HCT116 (cell line): ENCODE measurements at regions not wholly inside any gene's neighbourhood (a gene's known extent, or its start where the extent isn't known, plus 50 kb on each side); places are given as distances from the start of the nearest gene placed in this dataset.

Source experiments
- ATAC-seq: fragments of 200-7000 bp; cut with Tn5 transposase; 2 replicates; pipeline ENCODE4 v1.9.1; 2020; ENCODE audit warnings: mild to moderate bottlenecking, moderate library complexity
- BruUV-seq: library from RNA; stranded (reverse); fragments of 400-500 nt; replicated peaks from 2 replicates; lab custom pipeline; 2021; lab: Mats Ljungman, UMichigan
- CTCF ChIA-PET: fragments of 300-600 bp; sonication (Branson Sonifier 250); formaldehyde crosslinking; loops from one replicate; lab custom pipeline; 2021; ENCODE audit warnings: antibody characterized with exemption; lab: Charles Lee
- POLR2A ChIA-PET: fragments of 300-600, 350-600 bp; sonication (Branson Sonifier 250); formaldehyde crosslinking; loops from one replicate; lab custom pipeline; 2021; ENCODE audit warnings: antibody characterized with exemption; lab: Charles Lee
- RAD21 ChIA-PET, 2 experiments: fragments of 300-600 bp; sonication (Branson Sonifier 250); formaldehyde crosslinking; loops; one replicate each; lab custom pipeline; 2023; ENCODE audit warnings: low total read pairs in 2 of 2; ENCODE audit not compliant: uncharacterized antibody in 2 of 2, unreplicated experiment in 2 of 2, low non-redundant PET in 1 of 2; lab: Charles Lee
- DNase-seq: peaks from one replicate; pipeline ENCODE4 v3.0.0-alpha.2; 2010; ENCODE audit warnings: low read depth, low spot score
- H2AFZ ChIP-seq: fragments of 200-600 bp; shearing (Covaris generic), sonication (generic); 2 replicates; pipeline ENCODE4 v1.6.1; 2017; ENCODE audit warnings: low read depth, mixed run types, mixed read lengths, antibody characterized with exemption, low read length; ENCODE audit not compliant: poor library complexity, severe bottlenecking
- H3K27ac ChIP-seq: 2 replicates; pipeline ENCODE4 v1.5.1; 2012; ENCODE audit warnings: low read depth, low read length
- H3K27me3 ChIP-seq: fragments of 200-600 bp; sonication (generic); 2 replicates; pipeline ENCODE4 v1.6.1; 2016; ENCODE audit warnings: mixed run types, low read length, mixed read lengths; ENCODE audit not compliant: insufficient read depth
- H3K36me3 ChIP-seq, 2 experiments: fragments of 200-500 bp in 1 of 2; fragments of 200-600 bp in 1 of 2; sonication (Bioruptor generic) in 1 of 2; sonication (generic) in 1 of 2; 2 replicates each; pipeline versions ENCODE4 v1.5.1 to v1.6.1; 2014 to 2016; ENCODE audit warnings: low read length in 2 of 2, inconsistent platforms in 1 of 2, mixed read lengths in 1 of 2, mixed run types in 1 of 2; ENCODE audit not compliant: insufficient read depth in 2 of 2, control insufficient read depth in 1 of 2
- H3K4me1 ChIP-seq, 2 experiments: fragments of 200-600 bp in 1 of 2; sonication (generic) in 1 of 2; 2 replicates each; pipeline versions ENCODE4 v1.5.1 to v1.6.1; 2012 to 2017; ENCODE audit warnings: low read length in 2 of 2, inconsistent platforms in 1 of 2, mild to moderate bottlenecking in 1 of 2, mixed read lengths in 1 of 2, mixed run types in 1 of 2, moderate library complexity in 1 of 2; ENCODE audit not compliant: insufficient read depth in 2 of 2, control insufficient read depth in 1 of 2
- H3K4me2 ChIP-seq: fragments of 200-600 bp; sonication (generic); 2 replicates; pipeline ENCODE4 v1.6.1; 2017; ENCODE audit warnings: mixed run types, low read length, mixed read lengths
- H3K4me3 ChIP-seq, 2 experiments: fragments of 200-600 bp in 1 of 2; sonication (generic) in 1 of 2; replicated peaks in 1 of 2; 2 replicates each; pipeline ENCODE4 v1.5.1; 2011 to 2016; ENCODE audit warnings: low read length in 2 of 2, control low read depth in 1 of 2, low read depth in 1 of 2, mild to moderate bottlenecking in 1 of 2, mixed read lengths in 1 of 2, mixed run types in 1 of 2
- H3K79me2 ChIP-seq: fragments of 200-600 bp; sonication (generic); 2 replicates; pipeline ENCODE4 v1.6.1; 2017; ENCODE audit warnings: mild to moderate bottlenecking, mixed run types, low read length, moderate library complexity, mixed read lengths; ENCODE audit not compliant: insufficient read depth
- H3K9ac ChIP-seq: fragments of 200-600 bp; sonication (generic); 2 replicates; pipeline ENCODE4 v1.6.1; 2016; ENCODE audit warnings: low read length, mixed read lengths
- H3K9me2 ChIP-seq: fragments of 200-600 bp; sonication (generic), shearing (Covaris generic); 2 replicates; pipeline ENCODE4 v1.6.1; 2017; ENCODE audit warnings: mixed run types, mild to moderate bottlenecking, moderate library complexity; ENCODE audit not compliant: insufficient read depth
- H3K9me3 ChIP-seq, 2 experiments: fragments of 200-500 bp in 1 of 2; fragments of 200-600 bp in 1 of 2; sonication (Bioruptor generic) in 1 of 2; sonication (generic) in 1 of 2; 2 replicates each; pipeline ENCODE4 v1.6.1; 2014 to 2017; ENCODE audit warnings: low read length in 2 of 2, mixed read lengths in 2 of 2, inconsistent platforms in 1 of 2, low read depth in 1 of 2, mild to moderate bottlenecking in 1 of 2, mixed run types in 1 of 2, moderate library complexity in 1 of 2; ENCODE audit not compliant: control insufficient read depth in 1 of 2, insufficient read depth in 1 of 2
- H4K20me1 ChIP-seq: fragments of 200-600 bp; sonication (generic), shearing (Covaris generic); 2 replicates; pipeline ENCODE4 v1.6.1; 2017; ENCODE audit warnings: mixed run types, mild to moderate bottlenecking, moderate library complexity; ENCODE audit not compliant: insufficient read depth
- CBX3 ChIP-seq: IDR thresholded peaks from 2 replicates; pipeline ENCODE4 v1.6.1; 2012; ENCODE audit warnings: low read depth
- CEBPB ChIP-seq: IDR thresholded peaks from 2 replicates; pipeline ENCODE4 v1.6.1; 2012; ENCODE audit warnings: low read depth
- EGR1 ChIP-seq: IDR thresholded peaks from 2 replicates; pipeline ENCODE4 v1.6.1; 2012; ENCODE audit warnings: low read depth
- EZH2 ChIP-seq: fragments of 200-600 bp; sonication (generic); IDR thresholded peaks from 2 replicates; pipeline ENCODE4 v1.6.1; 2017; ENCODE audit warnings: antibody characterized with exemption, mixed run types
- EZH2phosphoT487 ChIP-seq: fragments of 200-600 bp; IDR thresholded peaks from 2 replicates; pipeline ENCODE4 v1.6.1; 2018; ENCODE audit warnings: antibody characterized with exemption, borderline replicate concordance
- FOSL1 ChIP-seq: IDR thresholded peaks from 2 replicates; pipeline ENCODE4 v1.6.1; 2012; ENCODE audit warnings: low read depth
- MAX ChIP-seq: IDR thresholded peaks from 2 replicates; pipeline ENCODE4 v1.6.1; 2012
- POLR2A ChIP-seq: IDR thresholded peaks from 2 replicates; pipeline ENCODE4 v1.7.0; 2011; ENCODE audit warnings: borderline replicate concordance; ENCODE audit not compliant: insufficient read depth, insufficient read length; ENCODE audit errors: extremely low read depth
- TCF7L2 ChIP-seq: IDR thresholded peaks from 2 replicates; pipeline ENCODE4 v1.7.0; 2011; ENCODE audit warnings: borderline replicate concordance, inconsistent platforms; ENCODE audit not compliant: insufficient read depth, insufficient read length; ENCODE audit errors: extremely low read depth
- ZBTB33 ChIP-seq: IDR thresholded peaks from 2 replicates; pipeline ENCODE4 v1.6.1; 2011; ENCODE audit warnings: mild to moderate bottlenecking, low read length, moderate library complexity; ENCODE audit not compliant: insufficient replicate concordance; ENCODE audit errors: extremely low read depth
- ZFX ChIP-seq: fragments of 450-650 bp; IDR thresholded peaks from 2 replicates; pipeline ENCODE4 v1.6.1; 2017
- intact Hi-C: fragments of 100-400 bp; cut with micrococcal nuclease; formaldehyde crosslinking; loops from 2 replicates; pipeline ENCODE4 v1.10.0; 2022

DNA sequence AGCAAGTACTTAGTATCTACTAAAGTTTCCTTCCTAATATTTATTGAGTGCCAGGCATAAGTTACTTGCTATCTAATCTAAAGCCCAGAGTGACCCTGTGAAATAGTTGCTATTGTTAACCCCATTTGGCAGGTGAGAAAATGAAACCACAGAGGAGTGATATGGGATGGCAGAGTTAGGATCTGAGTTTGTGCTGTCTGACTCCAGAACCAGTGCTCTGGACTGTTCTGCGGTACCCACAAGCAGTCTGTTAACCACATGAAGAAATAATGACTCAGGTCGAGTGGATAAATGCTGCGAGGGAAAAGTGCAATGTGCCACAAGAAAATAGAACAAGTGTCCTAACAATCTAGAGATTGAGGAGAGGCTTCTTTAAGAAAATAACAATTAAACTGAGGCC lies 60.7 kb upstream of the GZMB start:
- no peak overlapping the region for H3K9ac ChIP-seq
- H3K36me3 ChIP-seq, result no peaks in the 10 kb centered on the region
- no peaks in the 10 kb centered on the region for H3K27me3 ChIP-seq
- CTCF ChIA-PET, result no interaction called here
- ATAC-seq (no peak), DNase-seq (no peak)
- H3K9me3 ChIP-seq, result peaks cover 0 to 9% of the 10 kb centered on the region in 2 experiments; a peak in 1 of 4 replicates
- H4K20me1 ChIP-seq, result no peaks in the 10 kb centered on the region
- RAD21 ChIA-PET, result no interaction called here
- no peak overlapping the region for H3K27ac ChIP-seq
- intact Hi-C loops, result no loop called here
- H3K9me2 ChIP-seq, result no peaks in the 10 kb centered on the region
- H3K79me2 ChIP-seq, result no peaks in the 10 kb centered on the region
- H3K4me3 ChIP-seq, result no peak overlapping the region
- no peak overlapping the region for H2AFZ ChIP-seq
- no TSS peak for BruUV-seq
- H3K4me1 ChIP-seq, result no peaks in the 10 kb centered on the region
- POLR2A ChIA-PET, result no interaction called here
- H3K4me2 ChIP-seq, result no peak overlapping the region
- TF ChIP-seq CEBPB (no peak), FOSL1 (no peak), TCF7L2 (no peak), CBX3 (no peak), EZH2 (no peak)
- TF ChIP-seq, all 23 proteins: peak for 0

GRCh38 chr14:24693983-24694382 lies 60.0 kb upstream of the GZMB start:
- H3K27ac ChIP-seq, result no peak overlapping the region
- no peak overlapping the region for H2AFZ ChIP-seq
- no peak for ATAC-seq
- no peaks in the 10 kb centered on the region for H3K9me2 ChIP-seq
- RAD21 ChIA-PET, result no interaction called here
- no peak overlapping the region for H3K4me2 ChIP-seq
- peaks cover 0 to 9% of the 10 kb centered on the region in 2 experiments; a peak in 1 of 4 replicates for H3K9me3 ChIP-seq
- H4K20me1 ChIP-seq, result no peaks in the 10 kb centered on the region
- H3K4me3 ChIP-seq, result no peak overlapping the region
- intact Hi-C loops, result no loop called here
- TF ChIP-seq TCF7L2 (no peak), MAX (no peak), EGR1 (no peak), ZBTB33 (no peak), EZH2phosphoT487 (no peak), CBX3 (no peak), FOSL1 (no peak), CEBPB (no peak), POLR2A (no peak), ZFX (no peak)
- TF ChIP-seq, all 23 proteins: peak for 0
- Histone ChIP-seq H3K4me1 (no peaks in the 10 kb centered on the region), H3K9ac (no peak overlapping the region), H3K36me3 (no peaks in the 10 kb centered on the region), H3K79me2 (no peaks in the 10 kb centered on the region), H3K27me3 (no peaks in the 10 kb centered on the region)
- BruUV-seq, result no TSS peak
- ChIA-PET CTCF (no interaction called here), POLR2A (no interaction called here)
- no peak for DNase-seq
